ENCODE measurements at regions not wholly inside any gene's neighbourhood (a gene's known extent, or its start where the extent isn't known, plus 50 kb on each side); places are given as distances from the start of the nearest gene placed in this dataset.

- DNase-seq (ENCODE audit: low read depth) = no peak
- no peaks in the 10 kb centered on the region for H3K27me3 ChIP-seq (ENCODE audit: control insufficient read depth, insufficient read depth, low read length)
- no peak overlapping the region for H3K4me3 ChIP-seq (ENCODE audit: low read depth, low read length)
- TF ChIP-seq CTCF (IDR thresholded peaks at IDR 0.05; ENCODE audit: insufficient read depth, low read length, poor library complexity, severe bottlenecking) = no peak
- H3K36me3 ChIP-seq (ENCODE audit: control insufficient read depth, insufficient read depth, low read length) = no peaks in the 10 kb centered on the region
Observed at GRCh38 chr4:3348621-3349020, 55.8 kb downstream of the RGS12 start.

- DNase-seq (ENCODE audit: low read depth) = no peak
- no peaks in the 10 kb centered on the region for H3K27me3 ChIP-seq (ENCODE audit: control insufficient read depth, insufficient read depth, low read length)
- H3K4me3 ChIP-seq (ENCODE audit: low read depth, low read length) = no peak overlapping the region
- no peak for TF ChIP-seq CTCF (IDR thresholded peaks at IDR 0.05; ENCODE audit: insufficient read depth, low read length, poor library complexity, severe bottlenecking)
- no peaks in the 10 kb centered on the region for H3K36me3 ChIP-seq (ENCODE audit: control insufficient read depth, insufficient read depth, low read length)
Observed at GRCh38 chr4:3349116-3349515, 56.3 kb downstream of the RGS12 start.

GRCh38 chr4:3351997-3352396, 59.2 kb downstream of the RGS12 start:
- no peak for DNase-seq (ENCODE audit: low read depth)
- H3K4me3 ChIP-seq (ENCODE audit: low read depth, low read length) = no peak overlapping the region
- H3K36me3 ChIP-seq (ENCODE audit: control insufficient read depth, insufficient read depth, low read length) = no peaks in the 10 kb centered on the region
- no peaks in the 10 kb centered on the region for H3K27me3 ChIP-seq (ENCODE audit: control insufficient read depth, insufficient read depth, low read length)
- no peak for TF ChIP-seq CTCF (IDR thresholded peaks at IDR 0.05; ENCODE audit: insufficient read depth, low read length, poor library complexity, severe bottlenecking)

GRCh38 chr4:3352505-3352904, 59.7 kb downstream of the RGS12 start:
- no peaks in the 10 kb centered on the region for H3K27me3 ChIP-seq (ENCODE audit: control insufficient read depth, insufficient read depth, low read length)
- TF ChIP-seq CTCF (IDR thresholded peaks at IDR 0.05; ENCODE audit: insufficient read depth, low read length, poor library complexity, severe bottlenecking) = no peak
- H3K36me3 ChIP-seq (ENCODE audit: control insufficient read depth, insufficient read depth, low read length) = no peaks in the 10 kb centered on the region
- no peak overlapping the region for H3K4me3 ChIP-seq (ENCODE audit: low read depth, low read length)
- DNase-seq (ENCODE audit: low read depth) = no peak

- DNase-seq (ENCODE audit: low read depth) = no peak
- no peak for TF ChIP-seq CTCF (IDR thresholded peaks at IDR 0.05; ENCODE audit: insufficient read depth, low read length, poor library complexity, severe bottlenecking)
- Histone ChIP-seq H3K36me3 (ENCODE audit: control insufficient read depth, insufficient read depth, low read length) (no peaks in the 10 kb centered on the region), H3K27me3 (ENCODE audit: control insufficient read depth, insufficient read depth, low read length) (no peaks in the 10 kb centered on the region), H3K4me3 (ENCODE audit: low read depth, low read length) (no peak overlapping the region)
Observed at GRCh38 chr4:3352941-3353594, 60.2 kb downstream of the RGS12 start.
